ENCODE measurements at regions not wholly inside any gene's neighbourhood (a gene's known extent, or its start where the extent isn't known, plus 50 kb on each side); places are given as distances from the start of the nearest gene placed in this dataset.

- H3K4me2 ChIP-seq (ENCODE audit: low read length): no peak overlapping the region
- TF ChIP-seq CTCF (IDR thresholded peaks at IDR 0.05; ENCODE audit: low read length): no peak
- no peak for TF ChIP-seq EZH2 (IDR thresholded peaks at IDR 0.05; ENCODE audit: borderline replicate concordance, low read length)
These were observed 168.4 kb upstream of the CSNK1A1L start for GRCh38 chr13:37273836-37274235.

DNA sequence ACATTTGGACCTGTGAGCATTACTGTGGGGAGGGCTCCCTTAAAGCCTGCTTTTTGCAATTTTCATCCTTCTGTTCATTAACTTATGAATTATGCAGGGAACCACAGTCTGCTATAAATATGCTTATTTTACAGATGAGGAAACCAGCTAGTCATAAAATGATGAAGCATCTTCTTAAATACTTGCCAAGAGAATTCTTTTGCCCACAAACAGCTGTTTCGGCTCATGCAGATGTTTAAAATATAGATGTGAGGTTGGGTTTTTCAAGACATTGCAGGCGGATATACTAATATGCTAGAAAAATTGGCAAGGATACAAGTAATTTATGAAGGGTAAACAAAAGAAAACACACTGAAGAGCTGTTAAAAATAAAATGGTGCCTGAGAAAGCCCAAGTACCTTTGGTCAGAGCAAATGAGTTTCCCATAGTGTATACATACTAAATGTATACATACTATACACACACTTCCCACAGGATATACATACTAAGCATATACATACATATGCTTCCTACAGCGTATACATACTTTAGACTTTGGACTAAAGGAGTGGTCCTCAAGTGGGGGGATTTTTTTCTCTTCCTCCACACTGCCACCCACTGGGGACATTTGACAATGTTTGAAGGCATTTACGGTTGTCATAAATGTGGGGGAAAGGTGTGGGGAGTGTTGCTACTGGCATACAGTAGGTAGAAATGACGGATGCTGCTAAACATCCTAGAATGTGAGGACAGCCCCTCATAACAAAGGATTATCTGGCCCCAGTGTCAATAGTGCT, 164.9 kb upstream of the CSNK1A1L start:
- TF ChIP-seq CTCF (IDR thresholded peaks at IDR 0.05; ENCODE audit: low read length): peak; percentile 22; the same call in 1 of the 2 replicates
- no peak for TF ChIP-seq EZH2 (IDR thresholded peaks at IDR 0.05; ENCODE audit: borderline replicate concordance, low read length)
- Histone ChIP-seq H3K9me2 (ENCODE audit: low read depth, low read length) (no peaks in the 10 kb centered on the region), H3K4me2 (ENCODE audit: low read length) (no peak overlapping the region), H3K4me1 (ENCODE audit: insufficient read depth, low read length, severe bottlenecking) (no peaks in the 10 kb centered on the region), H3K9me3 (ENCODE audit: low read length) (no peaks in the 10 kb centered on the region), H3K27me3 (ENCODE audit: insufficient read depth, low read length) (no peaks in the 10 kb centered on the region), H3F3A (ENCODE audit: insufficient read depth, low read length) (no peaks in the 10 kb centered on the region), H3K4me3 (ENCODE audit: low read depth, low read length, poor library complexity, severe bottlenecking) (no peak overlapping the region), H3K9ac (ENCODE audit: low read length) (no peak overlapping the region), H3K79me2 (ENCODE audit: insufficient read depth, low read length) (no peaks in the 10 kb centered on the region), H4K20me1 (ENCODE audit: insufficient read depth, low read length) (no peaks in the 10 kb centered on the region), H2AFZ (ENCODE audit: low read length) (no peak overlapping the region), H3K36me3 (ENCODE audit: insufficient read depth, low read length) (no peaks in the 10 kb centered on the region), H3K27ac (ENCODE audit: low read depth, low read length, poor library complexity, severe bottlenecking) (no peak overlapping the region)

More at GRCh38 chr13:37273836-37274235, 168.4 kb upstream of the CSNK1A1L start:
- no peaks in the 10 kb centered on the region for H3F3A ChIP-seq (ENCODE audit: insufficient read depth, low read length)
- H3K9me3 ChIP-seq (ENCODE audit: low read length): no peaks in the 10 kb centered on the region
- no peaks in the 10 kb centered on the region for H3K79me2 ChIP-seq (ENCODE audit: insufficient read depth, low read length)
- H3K9me2 ChIP-seq (ENCODE audit: low read depth, low read length): no peaks in the 10 kb centered on the region
- H3K36me3 ChIP-seq (ENCODE audit: insufficient read depth, low read length): no peaks in the 10 kb centered on the region
- H3K27me3 ChIP-seq (ENCODE audit: insufficient read depth, low read length): no peaks in the 10 kb centered on the region
- no peaks in the 10 kb centered on the region for H4K20me1 ChIP-seq (ENCODE audit: insufficient read depth, low read length)
- H3K27ac ChIP-seq (ENCODE audit: low read depth, low read length, poor library complexity, severe bottlenecking): no peak overlapping the region
- H2AFZ ChIP-seq (ENCODE audit: low read length): no peak overlapping the region
- H3K4me3 ChIP-seq (ENCODE audit: low read depth, low read length, poor library complexity, severe bottlenecking): no peak overlapping the region
- no peaks in the 10 kb centered on the region for H3K4me1 ChIP-seq (ENCODE audit: insufficient read depth, low read length, severe bottlenecking)
- no peak overlapping the region for H3K9ac ChIP-seq (ENCODE audit: low read length)

DNA sequence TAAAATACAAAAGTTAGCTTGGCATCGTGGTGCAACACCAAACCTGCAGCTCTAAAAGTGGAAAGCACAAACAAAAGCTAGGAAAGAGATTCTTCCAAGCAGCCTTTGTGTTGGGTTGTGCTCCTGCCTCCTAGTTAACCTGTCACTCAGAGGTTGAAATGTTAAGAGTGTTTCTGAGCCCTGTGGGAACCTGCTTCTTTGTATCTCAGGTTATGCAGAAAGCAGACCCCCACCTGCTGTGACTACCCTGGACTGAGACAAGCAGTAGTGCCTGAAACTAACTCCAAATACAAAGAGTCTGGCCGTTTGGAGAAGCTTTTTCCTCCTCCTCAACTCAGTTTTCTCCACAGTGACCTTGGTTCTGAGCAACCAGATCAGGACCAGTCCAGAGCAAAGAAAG, 158.4 kb upstream of the CSNK1A1L start:
- Histone ChIP-seq H3K27ac (ENCODE audit: low read depth, low read length, poor library complexity, severe bottlenecking) (no peak overlapping the region), H3F3A (ENCODE audit: insufficient read depth, low read length) (no peaks in the 10 kb centered on the region), H3K4me2 (ENCODE audit: low read length) (no peak overlapping the region), H3K9ac (ENCODE audit: low read length) (no peak overlapping the region), H3K9me2 (ENCODE audit: low read depth, low read length) (no peaks in the 10 kb centered on the region), H3K4me3 (ENCODE audit: low read depth, low read length, poor library complexity, severe bottlenecking) (no peak overlapping the region), H3K79me2 (ENCODE audit: insufficient read depth, low read length) (no peaks in the 10 kb centered on the region), H3K4me1 (ENCODE audit: insufficient read depth, low read length, severe bottlenecking) (no peaks in the 10 kb centered on the region), H3K9me3 (ENCODE audit: low read length) (no peaks in the 10 kb centered on the region), H2AFZ (ENCODE audit: low read length) (no peak overlapping the region), H4K20me1 (ENCODE audit: insufficient read depth, low read length) (no peaks in the 10 kb centered on the region), H3K27me3 (ENCODE audit: insufficient read depth, low read length) (no peaks in the 10 kb centered on the region), H3K36me3 (ENCODE audit: insufficient read depth, low read length) (no peaks in the 10 kb centered on the region)
- TF ChIP-seq EZH2 (IDR thresholded peaks at IDR 0.05; ENCODE audit: borderline replicate concordance, low read length) (no peak), CTCF (IDR thresholded peaks at IDR 0.05; ENCODE audit: low read length) (no peak)
